ENCODE measurements at regions not wholly inside any gene's neighbourhood (a gene's known extent, or its start where the extent isn't known, plus 50 kb on each side); places are given as distances from the start of the nearest gene placed in this dataset.
"Not testable (repeated sequence)": the region's sequence is repeated elsewhere in the genome, so short reads cannot be mapped to it uniquely, and the experiment has no call there.

GRCh38 chr9:40930426-40930825, 198.1 kb downstream of the FOXD4L6 start:
- not testable (repeated sequence) for DNase-seq (ENCODE audit: low spot score)

GRCh38 chr9:40929488-40929845, 199.0 kb downstream of the FOXD4L6 start:
- DNase-seq (ENCODE audit: low spot score), result not testable (repeated sequence)

GRCh38 chr9:40928803-40929487, 199.5 kb downstream of the FOXD4L6 start:
- DNase-seq (ENCODE audit: low spot score), result no peak

GRCh38 chr9:40927851-40928802, 200.4 kb downstream of the FOXD4L6 start:
- no peak for DNase-seq (ENCODE audit: low spot score)

- DNase-seq (ENCODE audit: low spot score), result no peak
Observed at GRCh38 chr9:40927260-40927631, 201.2 kb downstream of the FOXD4L6 start.

- DNase-seq (ENCODE audit: low spot score), result no peak
Observed at GRCh38 chr9:40926404-40927259, 201.8 kb downstream of the FOXD4L6 start.

- no peak for DNase-seq (ENCODE audit: low spot score)
Observed at GRCh38 chr9:40925149-40925548, 203.3 kb downstream of the FOXD4L6 start.

- not testable (repeated sequence) for DNase-seq (ENCODE audit: low spot score)
Observed at GRCh38 chr9:40916399-40916783, 212.1 kb downstream of the FOXD4L6 start.

- DNase-seq (ENCODE audit: low spot score), result not testable (repeated sequence)
Observed at GRCh38 chr9:40915660-40916398, 212.7 kb downstream of the FOXD4L6 start.

GRCh38 chr9:40914772-40915659, 213.5 kb downstream of the FOXD4L6 start:
- DNase-seq (ENCODE audit: low spot score), result no peak

GRCh38 chr9:40913928-40914673, 214.4 kb downstream of the FOXD4L6 start:
- no peak for DNase-seq (ENCODE audit: low spot score)

- DNase-seq (ENCODE audit: low spot score), result no peak
Observed at GRCh38 chr9:40913096-40913719, 215.3 kb downstream of the FOXD4L6 start.

GRCh38 chr9:40912679-40913078, 215.8 kb downstream of the FOXD4L6 start:
- DNase-seq (ENCODE audit: low spot score), result not testable (repeated sequence)

- no peak for DNase-seq (ENCODE audit: low spot score)
Observed at GRCh38 chr9:40911647-40912046, 216.8 kb downstream of the FOXD4L6 start.

- not testable (repeated sequence) for DNase-seq (ENCODE audit: low spot score)
Observed at GRCh38 chr9:40910995-40911394, 217.5 kb downstream of the FOXD4L6 start.

GRCh38 chr9:40909821-40910220, 218.7 kb downstream of the FOXD4L6 start:
- no peak for DNase-seq (ENCODE audit: low spot score)

GRCh38 chr9:40909111-40909510, 219.4 kb downstream of the FOXD4L6 start:
- not testable (repeated sequence) for DNase-seq (ENCODE audit: low spot score)

- DNase-seq (ENCODE audit: low spot score), result no peak
Observed at GRCh38 chr9:40907657-40908624, 220.5 kb downstream of the FOXD4L6 start.
